HEK293 (cell line): ENCODE measurements at regions not wholly inside any gene's neighbourhood (a gene's known extent, or its start where the extent isn't known, plus 50 kb on each side); places are given as distances from the start of the nearest gene placed in this dataset.

Experiments used
- CTCF ChIA-PET: fragments of 350-600 bp; formaldehyde crosslinking; extraction: SDS; loops from one replicate; lab custom pipeline; 2021; ENCODE audit warnings: antibody characterized with exemption; lab: Yijun Ruan, JAX
- POLR2A ChIA-PET: fragments of 300-600 bp; formaldehyde crosslinking; extraction: SDS; loops from one replicate; lab custom pipeline; 2020; ENCODE audit warnings: antibody characterized with exemption, inconsistent platforms; lab: Yijun Ruan, JAX
- H3K27ac ChIP-seq: fragments of 200-500 bp; sonication (Bioruptor generic); 2 replicates; pipeline ENCODE4 v1.5.1; 2014; ENCODE audit warnings: low read depth, low read length, control low read depth, inconsistent platforms; ENCODE audit errors: extremely low read depth
- H3K36me3 ChIP-seq, 2 experiments: fragments of 200-500 bp in 1 of 2; sonication (Bioruptor generic) in 1 of 2; 1 replicate in 1 of 2; 2 replicates in 1 of 2; pipeline ENCODE4 v1.5.1; 2014 to 2017; ENCODE audit warnings: inconsistent platforms in 2 of 2, low read length in 2 of 2; ENCODE audit not compliant: control insufficient read depth in 2 of 2, insufficient read depth in 1 of 2
- H3K4me1 ChIP-seq: fragments of 200-500 bp; sonication (Bioruptor generic); 2 replicates; pipeline ENCODE4 v1.5.1; 2014; ENCODE audit warnings: mild to moderate bottlenecking, low read length, inconsistent platforms; ENCODE audit not compliant: control insufficient read depth, insufficient read depth
- H3K4me3 ChIP-seq: 2 replicates; pipeline ENCODE4 v1.5.1; 2011; ENCODE audit warnings: low read depth, mild to moderate bottlenecking, control low read depth, low read length, moderate library complexity
- H3K9me3 ChIP-seq: fragments of 200-500 bp; sonication (Bioruptor generic); 2 replicates; pipeline ENCODE4 v1.5.1; 2014; ENCODE audit warnings: low read depth, low read length, inconsistent platforms; ENCODE audit not compliant: control insufficient read depth, insufficient read depth
- BCL11A ChIP-seq: fragments of 450-650 bp; formaldehyde crosslinking; IDR thresholded peaks from 2 replicates; pipeline ENCODE4 v1.5.1; 2016; ENCODE audit warnings: low read depth, missing biosample characterization, missing genetic modification characterization
- GFI1B ChIP-seq: fragments of 450-650 bp; formaldehyde crosslinking; IDR thresholded peaks from 2 replicates; pipeline ENCODE4 v1.5.1; 2016; ENCODE audit warnings: missing biosample characterization, missing genetic modification characterization
- HOXA7 ChIP-seq: sonication (generic); formaldehyde crosslinking; IDR thresholded peaks from 2 replicates; pipeline ENCODE4 v1.8.1; 2022; ENCODE audit warnings: missing genetic modification reagents, borderline replicate concordance
- HOXC10 ChIP-seq: sonication (generic); formaldehyde crosslinking; IDR thresholded peaks from 2 replicates; pipeline ENCODE4 v1.8.1; 2023; ENCODE audit warnings: mild to moderate bottlenecking, missing genetic modification reagents
- TCF7L2 ChIP-seq: IDR thresholded peaks from 2 replicates; pipeline ENCODE4 v1.6.1; 2011; ENCODE audit warnings: low read depth, mild to moderate bottlenecking, inconsistent platforms, low read length, moderate library complexity, borderline replicate concordance
- ZFP69B ChIP-seq: fragments of 450-650 bp; formaldehyde crosslinking; IDR thresholded peaks from 2 replicates; pipeline ENCODE4 v1.5.1; 2016; ENCODE audit warnings: missing biosample characterization, missing genetic modification characterization
- ZNF214 ChIP-seq: fragments of 450-650 bp; formaldehyde crosslinking; IDR thresholded peaks from 2 replicates; pipeline ENCODE4 v1.5.1; 2017; ENCODE audit warnings: missing biosample characterization, mild to moderate bottlenecking, missing genetic modification characterization, borderline replicate concordance
- ZNF221 ChIP-seq: fragments of 450-650 bp; formaldehyde crosslinking; IDR thresholded peaks from 2 replicates; pipeline ENCODE4 v1.5.1; 2017; ENCODE audit warnings: missing biosample characterization, missing genetic modification characterization, borderline replicate concordance
- ZNF26 ChIP-seq: fragments of 450-650 bp; formaldehyde crosslinking; IDR thresholded peaks from 2 replicates; pipeline ENCODE4 v1.5.1; 2016; ENCODE audit warnings: missing biosample characterization, missing genetic modification characterization
- ZNF274 ChIP-seq, 2 experiments: fragments of 200-500 bp in 1 of 2; fragments of 450-650 bp in 1 of 2; sonication (Bioruptor generic) in 1 of 2; formaldehyde crosslinking in 1 of 2; IDR thresholded peaks; 2 replicates each; pipeline versions ENCODE4 v1.5.1 to v1.6.1; 2014 to 2016; ENCODE audit warnings: borderline replicate concordance in 1 of 2, inconsistent platforms in 1 of 2, low read length in 1 of 2, missing biosample characterization in 1 of 2, missing genetic modification characterization in 1 of 2
- ZNF341 ChIP-seq: fragments of 450-650 bp; formaldehyde crosslinking; IDR thresholded peaks from 2 replicates; pipeline ENCODE4; 2016; ENCODE audit warnings: low read depth, missing biosample characterization, missing genetic modification characterization
- ZNF366 ChIP-seq: fragments of 450-650 bp; formaldehyde crosslinking; conservative IDR thresholded peaks from 2 replicates; pipeline ENCODE4 v1.5.1; 2016; ENCODE audit warnings: missing biosample characterization, missing genetic modification characterization
- ZNF37A ChIP-seq: fragments of 450-650 bp; IDR thresholded peaks from 2 replicates; pipeline ENCODE4 v1.5.1; 2018; ENCODE audit warnings: missing biosample characterization, missing genetic modification characterization
- ZNF404 ChIP-seq: fragments of 450-650 bp; formaldehyde crosslinking; IDR thresholded peaks from 2 replicates; pipeline ENCODE4 v1.5.1; 2017; ENCODE audit warnings: missing biosample characterization, missing genetic modification characterization
- ZNF501 ChIP-seq: fragments of 450-650 bp; formaldehyde crosslinking; IDR thresholded peaks from 2 replicates; pipeline ENCODE4 v1.5.1; 2016; ENCODE audit warnings: missing biosample characterization, missing genetic modification characterization
- ZNF514 ChIP-seq: fragments of 450-650 bp; formaldehyde crosslinking; IDR thresholded peaks from 2 replicates; pipeline ENCODE4 v1.5.1; 2016; ENCODE audit warnings: missing biosample characterization, missing genetic modification characterization
- ZNF521 ChIP-seq: fragments of 450-650 bp; formaldehyde crosslinking; IDR thresholded peaks from 2 replicates; pipeline ENCODE4 v1.5.1; 2017; ENCODE audit warnings: missing biosample characterization, mild to moderate bottlenecking, missing genetic modification characterization
- ZNF529 ChIP-seq: fragments of 450-650 bp; formaldehyde crosslinking; IDR thresholded peaks from 2 replicates; pipeline ENCODE4 v1.5.1; 2017; ENCODE audit warnings: missing genetic modification characterization, missing biosample characterization; ENCODE audit not compliant: insufficient replicate concordance
- ZNF596 ChIP-seq: fragments of 450-650 bp; IDR thresholded peaks from 2 replicates; pipeline ENCODE4 v1.5.0; 2018; ENCODE audit warnings: missing biosample characterization, mild to moderate bottlenecking, missing genetic modification characterization, moderate library complexity

GRCh38 chr13:77475345-77476084, 60.0 kb upstream of the SCEL start:
- no peak for TF ChIP-seq ZNF214 (tag by site-specific recombination)
- no peak for TF ChIP-seq GFI1B (tag by site-specific recombination)
- no peak for TF ChIP-seq ZNF274 (IDR thresholded peaks at IDR 0.05; ENCODE audit: low read length)
- no peak for TF ChIP-seq ZNF274 (tag by site-specific recombination; IDR thresholded peaks at IDR 0.05; ENCODE audit: borderline replicate concordance)
- no peak for TF ChIP-seq ZNF404
- no peak for TF ChIP-seq ZNF501
- no peak for TF ChIP-seq ZNF529
- no peak for TF ChIP-seq HOXC10 (CRISPR knock-in tag)
- no peak for TF ChIP-seq ZNF221 (tag by site-specific recombination)
- no peak for TF ChIP-seq ZNF366 (tag by site-specific recombination)
- no peak for TF ChIP-seq ZNF37A
- no peak for TF ChIP-seq ZNF521 (tag by site-specific recombination)
- no peak for TF ChIP-seq ZNF596
- no peak for TF ChIP-seq ZNF341 (tag by site-specific recombination)
- Histone ChIP-seq H3K4me3 (no peak overlapping the region), H3K9me3 (no peaks in the 10 kb centered on the region), H3K36me3 (no peaks in the 10 kb centered on the region), H3K27ac (no peak overlapping the region), H3K4me1 (no peaks in the 10 kb centered on the region)
- ChIA-PET POLR2A (no interaction called here), CTCF (interaction anchor here (0.6 to 3.8 kb wide), 3 partner anchors 11 to 239 kb away, joined by 3 to 18 read pairs (median 12); no protein-coding TSS in a partner anchor)

- CTCF ChIA-PET = interaction anchor here (1.5 kb wide), 1 partner anchor 8 kb away, joined by 4 read pairs; no protein-coding TSS in a partner anchor
- Histone ChIP-seq H3K27ac (no peak overlapping the region), H3K4me3 (no peak overlapping the region), H3K9me3 (no peaks in the 10 kb centered on the region), H3K4me1 (no peaks in the 10 kb centered on the region), H3K36me3 (no peaks in the 10 kb centered on the region)
- TF ChIP-seq ZNF514 (tag by site-specific recombination) (no peak), BCL11A (no peak), ZFP69B (tag by site-specific recombination) (no peak), ZNF26 (tag by site-specific recombination) (no peak), TCF7L2 (no peak)
- POLR2A ChIA-PET = no interaction called here
Measured at GRCh38 chr13:77470986-77471385, 64.5 kb upstream of the SCEL start.

DNA sequence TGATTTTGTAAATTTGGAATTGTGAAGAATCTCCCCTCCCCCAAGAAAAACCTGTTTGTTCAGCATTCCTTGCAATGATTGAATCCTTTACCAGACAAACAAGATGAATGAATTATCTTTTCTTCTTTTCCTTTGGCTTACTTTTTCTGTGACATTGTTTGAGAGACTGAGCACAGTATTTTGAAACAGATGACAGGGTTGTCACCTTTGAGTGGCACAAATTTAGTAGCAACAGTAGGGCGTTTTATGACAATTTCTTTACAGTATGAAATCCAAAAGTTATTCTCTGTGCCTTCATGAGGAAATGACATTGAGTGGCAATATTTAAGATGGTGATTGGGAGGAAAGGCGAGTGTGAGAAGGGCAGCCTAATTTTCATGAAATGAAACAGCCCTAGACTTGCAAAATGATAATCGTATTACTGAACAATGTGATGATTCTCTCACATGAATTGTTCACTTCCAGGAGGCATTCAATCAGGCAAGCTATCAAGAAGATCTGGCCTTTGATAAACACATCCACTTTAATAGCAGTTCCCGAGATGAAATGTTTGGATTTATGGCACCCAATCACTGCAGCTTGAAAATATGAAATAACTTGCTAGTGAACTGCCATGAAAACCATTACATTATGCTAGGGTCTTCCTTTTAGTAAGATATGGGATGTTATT, 68.6 kb upstream of the SCEL start:
- ChIA-PET CTCF (interaction anchor here (0.5 to 1.2 kb wide), 4 partner anchors 8 to 292 kb away, joined by 3 to 8 read pairs (median 4); no protein-coding TSS in a partner anchor), POLR2A (no interaction called here)
- no peak for TF ChIP-seq HOXA7
- no peak for TF ChIP-seq ZNF404
- no peaks in the 10 kb centered on the region for H3K36me3 ChIP-seq
- no peak overlapping the region for H3K4me3 ChIP-seq
- H3K4me1 ChIP-seq = no peaks in the 10 kb centered on the region
- H3K9me3 ChIP-seq = no peaks in the 10 kb centered on the region
- H3K27ac ChIP-seq = no peak overlapping the region
